A549 (cell line): ENCODE measurements at regions not wholly inside any gene's neighbourhood (a gene's known extent, or its start where the extent isn't known, plus 50 kb on each side); places are given as distances from the start of the nearest gene placed in this dataset.

Source experiments
- BHLHE40 ChIP-seq: IDR thresholded peaks from 2 replicates; pipeline ENCODE4 v1.6.1; 2012; ENCODE audit warnings: low read depth, low read length, inconsistent platforms
- CEBPB ChIP-seq, 2 experiments: fragments of >200 bp in 1 of 2; sonication (Bioruptor Twin) in 1 of 2; formaldehyde crosslinking in 1 of 2; IDR thresholded peaks; 2 replicates each; pipeline ENCODE4 v1.6.1; 2012 to 2016
- CTCF ChIP-seq: fragments of >200 bp; sonication (Bioruptor Twin); formaldehyde crosslinking; IDR thresholded peaks from 3 replicates; pipeline ENCODE4 v1.5.1; 2016
- EP300 ChIP-seq, 2 experiments: fragments of >200 bp; sonication (Bioruptor Twin); formaldehyde crosslinking; IDR thresholded peaks; 2 replicates in 1 of 2; 3 replicates in 1 of 2; pipeline ENCODE4 v1.6.1; 2016 to 2017
- HDAC2 ChIP-seq: fragments of 200-600 bp; sonication (generic); IDR thresholded peaks from 2 replicates; pipeline ENCODE4 v1.6.1; 2016
- POLR2A ChIP-seq: IDR thresholded peaks from 2 replicates; pipeline ENCODE4 v1.6.1; 2012; ENCODE audit warnings: mild to moderate bottlenecking, low read length
- RAD21 ChIP-seq, 2 experiments: fragments of >200 bp in 1 of 2; sonication (Bioruptor Twin) in 1 of 2; formaldehyde crosslinking in 1 of 2; IDR thresholded peaks in 1 of 2; conservative IDR thresholded peaks in 1 of 2; 2 replicates in 1 of 2; 3 replicates in 1 of 2; pipeline ENCODE4 v1.6.1; 2012 to 2018; ENCODE audit warnings: inconsistent platforms in 1 of 2
- RFX5 ChIP-seq: fragments of 450-650 bp; IDR thresholded peaks from 2 replicates; pipeline ENCODE4 v1.7.1; 2014; ENCODE audit warnings: antibody characterized with exemption, mild to moderate bottlenecking, moderate library complexity
- SMC3 ChIP-seq: fragments of >200 bp; sonication (Bioruptor Twin); formaldehyde crosslinking; IDR thresholded peaks from 3 replicates; pipeline ENCODE4 v1.6.1; 2018; ENCODE audit warnings: inconsistent platforms
- SREBF2 ChIP-seq: fragments of 450-650 bp; IDR thresholded peaks from 2 replicates; pipeline ENCODE4 v1.6.1; 2014; ENCODE audit warnings: mild to moderate bottlenecking, moderate library complexity
- ZC3H11A ChIP-seq: fragments of 450-650 bp; IDR thresholded peaks from 2 replicates; pipeline ENCODE4 v1.6.1; 2014; ENCODE audit warnings: antibody characterized with exemption, mild to moderate bottlenecking

DNA sequence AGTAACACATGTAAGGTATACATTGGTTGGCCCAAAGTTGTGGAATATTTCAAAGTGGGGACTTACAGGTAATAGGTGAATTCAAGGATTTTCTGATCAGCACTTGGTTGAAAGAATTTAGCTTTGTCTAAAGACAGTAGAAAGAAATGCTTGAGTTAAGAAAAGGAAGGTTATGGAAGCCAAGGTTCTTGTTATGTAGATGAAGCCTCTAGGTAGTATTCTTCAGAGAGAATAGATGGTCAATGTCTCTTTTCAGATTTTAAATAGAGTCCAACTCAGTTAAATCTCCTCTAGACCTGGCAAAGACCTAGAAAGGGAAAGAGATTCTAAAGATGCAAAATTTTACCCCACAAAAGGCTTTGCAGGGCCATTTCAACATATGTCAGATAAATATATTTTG is 157.4 kb downstream of the ANKRD30B start:
- no peak for TF ChIP-seq CTCF
- TF ChIP-seq RFX5: no peak
- no peak for TF ChIP-seq EP300 (IDR thresholded peaks at IDR 0.05)
- no peak for TF ChIP-seq SMC3
- TF ChIP-seq BHLHE40: no peak
- TF ChIP-seq HDAC2: no peak
- TF ChIP-seq CEBPB (IDR thresholded peaks at IDR 0.05): no peak
- no peak for TF ChIP-seq POLR2A
- no peak for TF ChIP-seq ZC3H11A
- no peak for TF ChIP-seq SREBF2
- TF ChIP-seq RAD21 (conservative IDR thresholded peaks at IDR 0.05 in 1 of 2, IDR thresholded peaks at IDR 0.05 in 1 of 2): no peak
